ENCODE measurements at regions not wholly inside any gene's neighbourhood (a gene's known extent, or its start where the extent isn't known, plus 50 kb on each side); places are given as distances from the start of the nearest gene placed in this dataset.

DNA sequence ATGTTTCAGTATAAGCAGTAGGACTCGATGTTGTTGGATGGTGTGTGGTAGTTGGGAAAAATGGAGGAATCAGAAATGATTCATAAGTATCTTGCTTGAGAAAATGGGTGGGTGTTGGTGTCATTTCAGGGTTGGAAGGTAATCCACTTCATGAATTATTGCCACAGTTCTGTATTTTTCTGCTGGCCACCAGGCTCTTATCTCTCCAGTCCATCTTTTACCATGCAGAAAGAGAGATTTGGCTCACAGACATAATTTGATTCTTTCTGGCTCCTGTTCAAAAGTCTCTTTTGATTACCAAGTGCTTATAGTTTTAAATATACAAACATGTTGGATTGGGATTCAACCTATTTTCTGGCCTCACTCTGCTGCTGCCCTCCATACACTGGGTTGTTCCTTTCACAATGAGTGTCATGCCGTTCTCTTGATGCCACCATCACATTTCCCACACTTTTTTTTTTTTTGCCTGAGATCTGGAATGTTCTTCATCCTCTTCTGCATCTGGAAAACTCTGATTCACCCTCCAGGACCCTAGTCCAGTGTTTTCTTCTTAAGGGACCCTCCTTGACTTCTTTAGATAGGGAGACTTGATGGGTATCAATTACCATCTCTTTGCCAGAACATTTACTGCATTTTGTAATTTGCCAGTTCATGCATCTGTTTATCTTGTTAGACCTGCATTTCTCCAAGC is 69.4 kb upstream of the GAP43 start:
- intact Hi-C loops (cut with micrococcal nuclease; ENCODE audit: unreplicated experiment): no loop called here
- no peak for TF ChIP-seq EZH2 (IDR thresholded peaks at IDR 0.05; ENCODE audit: borderline replicate concordance, low read depth, low read length, poor library complexity, severe bottlenecking)
- TF ChIP-seq, protein P1, sequence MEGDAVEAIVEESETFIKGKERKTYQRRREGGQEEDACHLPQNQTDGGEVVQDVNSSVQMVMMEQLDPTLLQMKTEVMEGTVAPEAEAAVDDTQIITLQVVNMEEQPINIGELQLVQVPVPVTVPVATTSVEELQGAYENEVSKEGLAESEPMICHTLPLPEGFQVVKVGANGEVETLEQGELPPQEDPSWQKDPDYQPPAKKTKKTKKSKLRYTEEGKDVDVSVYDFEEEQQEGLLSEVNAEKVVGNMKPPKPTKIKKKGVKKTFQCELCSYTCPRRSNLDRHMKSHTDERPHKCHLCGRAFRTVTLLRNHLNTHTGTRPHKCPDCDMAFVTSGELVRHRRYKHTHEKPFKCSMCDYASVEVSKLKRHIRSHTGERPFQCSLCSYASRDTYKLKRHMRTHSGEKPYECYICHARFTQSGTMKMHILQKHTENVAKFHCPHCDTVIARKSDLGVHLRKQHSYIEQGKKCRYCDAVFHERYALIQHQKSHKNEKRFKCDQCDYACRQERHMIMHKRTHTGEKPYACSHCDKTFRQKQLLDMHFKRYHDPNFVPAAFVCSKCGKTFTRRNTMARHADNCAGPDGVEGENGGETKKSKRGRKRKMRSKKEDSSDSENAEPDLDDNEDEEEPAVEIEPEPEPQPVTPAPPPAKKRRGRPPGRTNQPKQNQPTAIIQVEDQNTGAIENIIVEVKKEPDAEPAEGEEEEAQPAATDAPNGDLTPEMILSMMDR (conservative IDR thresholded peaks at IDR 0.05; ENCODE audit: low read depth, low read length): no peak
- no peaks in the 10 kb centered on the region for H3K27me3 ChIP-seq (replicated peaks; ENCODE audit: insufficient read depth, low read depth, low read length, poor library complexity)
- no peak for DNase-seq (ENCODE audit: low spot score)
- H3K9me3 ChIP-seq (ENCODE audit: low read depth, low read length, poor library complexity, severe bottlenecking): no peaks in the 10 kb centered on the region
- BruUV-seq (replicated peaks): no TSS peak
- no peak overlapping the region for H3K27ac ChIP-seq (ENCODE audit: low read depth, low read length, poor library complexity, severe bottlenecking)
- H3K4me3 ChIP-seq (ENCODE audit: low read depth, low read length, poor library complexity, severe bottlenecking): no peak overlapping the region
- ChIA-PET CTCF (no interaction called here), POLR2A (ENCODE audit: low non-redundant PET) (no interaction called here)
- H3K4me1 ChIP-seq (ENCODE audit: insufficient read depth, low read length, poor library complexity, severe bottlenecking): no peaks in the 10 kb centered on the region
- H3K36me3 ChIP-seq (ENCODE audit: insufficient read depth, low read length, poor library complexity, severe bottlenecking): no peaks in the 10 kb centered on the region

DNA sequence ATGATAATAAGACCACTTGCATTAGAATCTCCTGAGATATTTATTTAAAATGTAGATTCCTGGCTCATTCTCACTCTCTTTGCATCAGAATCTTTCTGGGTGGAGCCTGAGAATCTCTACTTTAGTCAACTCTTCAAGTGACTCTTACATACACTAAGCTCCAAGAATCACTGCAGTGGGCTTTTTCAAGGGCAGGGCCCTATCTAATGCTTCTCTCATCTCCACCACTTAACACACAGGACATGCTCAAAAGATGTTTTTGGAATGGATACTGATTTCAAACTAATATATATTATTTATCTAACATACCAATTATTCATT is 68.9 kb upstream of the GAP43 start:
- BruUV-seq (replicated peaks): no TSS peak
- no peaks in the 10 kb centered on the region for H3K27me3 ChIP-seq (replicated peaks; ENCODE audit: insufficient read depth, low read depth, low read length, poor library complexity)
- ChIA-PET POLR2A (ENCODE audit: low non-redundant PET) (no interaction called here), CTCF (no interaction called here)
- TF ChIP-seq, protein P1 (conservative IDR thresholded peaks at IDR 0.05; ENCODE audit: low read depth, low read length): no peak
- no peak for TF ChIP-seq EZH2 (IDR thresholded peaks at IDR 0.05; ENCODE audit: borderline replicate concordance, low read depth, low read length, poor library complexity, severe bottlenecking)
- H3K9me3 ChIP-seq (ENCODE audit: low read depth, low read length, poor library complexity, severe bottlenecking): no peaks in the 10 kb centered on the region
- no peak overlapping the region for H3K4me3 ChIP-seq (ENCODE audit: low read depth, low read length, poor library complexity, severe bottlenecking)
- H3K4me1 ChIP-seq (ENCODE audit: insufficient read depth, low read length, poor library complexity, severe bottlenecking): no peaks in the 10 kb centered on the region
- intact Hi-C loops (cut with micrococcal nuclease; ENCODE audit: unreplicated experiment): no loop called here
- no peaks in the 10 kb centered on the region for H3K36me3 ChIP-seq (ENCODE audit: insufficient read depth, low read length, poor library complexity, severe bottlenecking)
- no peak for DNase-seq (ENCODE audit: low spot score)
- H3K27ac ChIP-seq (ENCODE audit: low read depth, low read length, poor library complexity, severe bottlenecking): no peak overlapping the region

DNA sequence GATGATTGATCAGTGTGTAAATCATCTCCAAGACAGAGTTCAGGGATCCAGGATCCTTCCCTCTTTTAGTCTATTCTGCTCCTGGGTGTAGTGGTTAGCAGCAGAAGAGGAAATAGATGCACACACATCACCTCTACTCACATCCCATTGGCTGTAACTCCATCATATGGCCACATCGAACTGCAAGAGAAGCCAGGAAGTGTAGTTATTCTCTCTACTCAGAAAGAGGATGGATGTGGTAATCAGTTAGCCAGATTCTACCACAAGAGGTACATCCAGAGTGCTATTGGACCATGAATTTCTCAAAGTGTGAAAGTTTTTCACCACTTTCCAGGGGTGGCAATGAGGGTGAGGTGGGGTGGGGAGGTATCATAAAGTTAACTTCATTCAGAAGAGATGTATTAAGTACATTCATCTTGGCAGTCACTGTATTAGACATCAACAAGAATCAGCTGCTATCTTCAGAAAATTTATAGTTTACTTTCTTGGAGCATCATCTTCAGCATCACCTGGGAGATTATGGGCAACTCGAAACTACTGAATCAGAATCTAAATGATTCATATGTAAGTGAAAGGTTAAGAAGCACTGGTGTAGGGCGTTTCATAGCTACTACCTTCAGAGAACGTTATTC is 60.6 kb upstream of the GAP43 start:
- POLR2A ChIA-PET (ENCODE audit: low non-redundant PET): interaction anchor here (0.5 kb wide), 1 partner anchor 50 kb away, joined by 4 read pairs; no protein-coding TSS in a partner anchor
- intact Hi-C loops (cut with micrococcal nuclease; ENCODE audit: unreplicated experiment): no loop called here
- Histone ChIP-seq H3K4me1 (ENCODE audit: insufficient read depth, low read length, poor library complexity, severe bottlenecking) (no peaks in the 10 kb centered on the region), H3K9me3 (ENCODE audit: low read depth, low read length, poor library complexity, severe bottlenecking) (no peaks in the 10 kb centered on the region), H3K27ac (ENCODE audit: low read depth, low read length, poor library complexity, severe bottlenecking) (no peak overlapping the region), H3K4me3 (ENCODE audit: low read depth, low read length, poor library complexity, severe bottlenecking) (no peak overlapping the region), H3K27me3 (replicated peaks; ENCODE audit: insufficient read depth, low read depth, low read length, poor library complexity) (no peaks in the 10 kb centered on the region), H3K36me3 (ENCODE audit: insufficient read depth, low read length, poor library complexity, severe bottlenecking) (no peaks in the 10 kb centered on the region)
- no TSS peak for BruUV-seq (replicated peaks)
- TF ChIP-seq, protein P1 (conservative IDR thresholded peaks at IDR 0.05; ENCODE audit: low read depth, low read length): no peak
- no peak for TF ChIP-seq EZH2 (IDR thresholded peaks at IDR 0.05; ENCODE audit: borderline replicate concordance, low read depth, low read length, poor library complexity, severe bottlenecking)
- CTCF ChIA-PET: no interaction called here
- DNase-seq (ENCODE audit: low spot score): no peak

Data from A673 (cell line).